ENCODE measurements at regions not wholly inside any gene's neighbourhood (a gene's known extent, or its start where the extent isn't known, plus 50 kb on each side); places are given as distances from the start of the nearest gene placed in this dataset.

DNA sequence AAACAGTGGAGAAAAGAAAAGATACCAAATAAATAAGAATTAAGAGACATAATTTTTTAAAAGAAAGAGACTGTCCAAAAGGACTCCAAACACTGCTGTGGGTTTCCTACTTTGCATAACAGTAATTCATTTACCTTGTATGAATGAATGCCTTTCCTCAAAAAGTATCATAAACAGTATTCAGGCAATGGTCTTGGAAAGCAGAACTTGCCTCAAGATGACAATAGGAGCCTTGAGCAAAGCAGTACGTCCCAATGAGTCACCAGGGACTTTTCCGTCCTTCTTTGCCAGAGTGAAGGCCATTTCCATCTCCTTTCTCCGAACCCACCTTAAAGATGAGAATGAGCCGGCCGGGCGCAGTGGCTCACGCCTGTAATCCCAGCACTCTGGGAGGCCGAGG, 186.4 kb downstream of the ZBTB18 start:
- H3K9me3 ChIP-seq (ENCODE audit: control insufficient read depth, insufficient read depth, low read depth, low read length), result no peaks in the 10 kb centered on the region
- ChIA-PET CTCF (interaction anchor here (0.6 to 1.0 kb wide), 4 partner anchors 35 to 879 kb away, joined by 3 to 4 read pairs (median 3); no protein-coding TSS in a partner anchor), POLR2A (no interaction called here)
- no peaks in the 10 kb centered on the region; the same call in 1 of the 2 replicates for H3K4me1 ChIP-seq (ENCODE audit: control insufficient read depth, insufficient read depth, low read length)
- no peak overlapping the region for H3K27ac ChIP-seq (ENCODE audit: extremely low read depth, low read depth, low read length)
- no peak for TF ChIP-seq ZNF658 (tag by site-specific recombination; IDR thresholded peaks at IDR 0.05)
- no peak overlapping the region for H3K4me3 ChIP-seq (ENCODE audit: low read depth, low read length)
- H3K36me3 ChIP-seq (ENCODE audit: control insufficient read depth in 2 of 2, insufficient read depth in 1 of 2, low read length in 2 of 2), result no peaks in the 10 kb centered on the region

DNA sequence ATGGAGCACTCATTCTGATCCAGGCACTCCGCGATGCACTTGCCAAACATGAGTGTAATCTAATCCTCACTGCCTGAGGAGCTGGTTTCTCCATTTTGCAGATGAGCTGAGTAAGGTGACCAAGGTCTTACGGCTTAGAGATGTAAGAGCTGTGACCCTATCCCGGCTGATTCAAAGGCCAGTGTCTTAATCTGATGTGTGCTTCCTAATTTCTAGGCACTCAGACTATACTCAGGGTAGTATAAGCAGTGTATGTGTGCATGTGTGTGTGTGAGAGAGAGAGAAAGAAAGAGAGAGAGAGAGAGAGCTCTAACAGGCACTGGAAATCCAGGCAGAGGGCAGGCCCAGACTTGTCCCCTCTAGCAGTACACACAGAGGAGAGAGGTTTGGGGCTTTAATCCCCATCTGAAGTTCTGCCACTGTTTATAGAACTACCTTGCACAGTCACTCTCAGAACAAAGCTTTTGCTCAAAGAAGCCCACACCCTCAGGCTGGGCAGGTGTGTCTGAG, 188.2 kb downstream of the ZBTB18 start:
- no peak overlapping the region for H3K4me3 ChIP-seq (ENCODE audit: low read depth, low read length)
- peak overlapping the region; percentile 73 for H3K27ac ChIP-seq (ENCODE audit: extremely low read depth, low read depth, low read length)
- CTCF ChIA-PET, result interaction anchor here (1.0 to 1.8 kb wide), 3 partner anchors 9 to 60 kb away, joined by 3 to 7 read pairs (median 6); no protein-coding TSS in a partner anchor
- H3K36me3 ChIP-seq (ENCODE audit: control insufficient read depth in 2 of 2, insufficient read depth in 1 of 2, low read length in 2 of 2), result no peaks in the 10 kb centered on the region
- H3K4me1 ChIP-seq (ENCODE audit: control insufficient read depth, insufficient read depth, low read length), result no peaks in the 10 kb centered on the region; the same call in 1 of the 2 replicates
- no peaks in the 10 kb centered on the region for H3K9me3 ChIP-seq (ENCODE audit: control insufficient read depth, insufficient read depth, low read depth, low read length)
- POLR2A ChIA-PET, result interaction anchor here (0.7 to 1.3 kb wide), 3 partner anchors 150 to 197 kb away, joined by 3 to 6 read pairs (median 3); no protein-coding TSS in a partner anchor
- TF ChIP-seq ZNF114 (tag by site-specific recombination; IDR thresholded peaks at IDR 0.05) (no peak), KLF9 (tag by site-specific recombination; IDR thresholded peaks at IDR 0.05; ENCODE audit: low read depth) (no peak), ZNF132 (tag by site-specific recombination; IDR thresholded peaks at IDR 0.05; ENCODE audit: borderline replicate concordance) (no peak), ZNF660 (tag by site-specific recombination; IDR thresholded peaks at IDR 0.05) (peak; percentile 93), ZXDB (tag by site-specific recombination; IDR thresholded peaks at IDR 0.05) (no peak), ZNF433 (tag by site-specific recombination; IDR thresholded peaks at IDR 0.05; ENCODE audit: low read depth) (no peak), ZSCAN30 (tag by site-specific recombination; IDR thresholded peaks at IDR 0.05) (peak; percentile 62; the same call in 1 of the 2 replicates), KLF10 (tag by site-specific recombination; IDR thresholded peaks at IDR 0.05) (no peak), TCF7L2 (IDR thresholded peaks at IDR 0.05; ENCODE audit: borderline replicate concordance, low read depth, low read length) (no peak), MYNN (tag by site-specific recombination; IDR thresholded peaks at IDR 0.05; ENCODE audit: borderline replicate concordance) (no peak), IKZF3 (tag by site-specific recombination; IDR thresholded peaks at IDR 0.05) (no peak), YY2 (tag by site-specific recombination; IDR thresholded peaks at IDR 0.05) (no peak), ZNF776 (tag by site-specific recombination; IDR thresholded peaks at IDR 0.05; ENCODE audit: borderline replicate concordance) (no peak)
- TF ChIP-seq, protein P1, sequence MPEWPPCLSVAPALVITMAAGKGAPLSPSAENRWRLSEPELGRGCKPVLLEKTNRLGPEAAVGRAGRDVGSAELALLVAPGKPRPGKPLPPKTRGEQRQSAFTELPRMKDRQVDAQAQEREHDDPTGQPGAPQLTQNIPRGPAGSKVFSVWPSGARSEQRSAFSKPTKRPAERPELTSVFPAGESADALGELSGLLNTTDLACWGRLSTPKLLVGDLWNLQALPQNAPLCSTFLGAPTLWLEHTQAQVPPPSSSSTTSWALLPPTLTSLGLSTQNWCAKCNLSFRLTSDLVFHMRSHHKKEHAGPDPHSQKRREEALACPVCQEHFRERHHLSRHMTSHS (tag by site-specific recombination; IDR thresholded peaks at IDR 0.05), result no peak
- TF ChIP-seq, protein P2, sequence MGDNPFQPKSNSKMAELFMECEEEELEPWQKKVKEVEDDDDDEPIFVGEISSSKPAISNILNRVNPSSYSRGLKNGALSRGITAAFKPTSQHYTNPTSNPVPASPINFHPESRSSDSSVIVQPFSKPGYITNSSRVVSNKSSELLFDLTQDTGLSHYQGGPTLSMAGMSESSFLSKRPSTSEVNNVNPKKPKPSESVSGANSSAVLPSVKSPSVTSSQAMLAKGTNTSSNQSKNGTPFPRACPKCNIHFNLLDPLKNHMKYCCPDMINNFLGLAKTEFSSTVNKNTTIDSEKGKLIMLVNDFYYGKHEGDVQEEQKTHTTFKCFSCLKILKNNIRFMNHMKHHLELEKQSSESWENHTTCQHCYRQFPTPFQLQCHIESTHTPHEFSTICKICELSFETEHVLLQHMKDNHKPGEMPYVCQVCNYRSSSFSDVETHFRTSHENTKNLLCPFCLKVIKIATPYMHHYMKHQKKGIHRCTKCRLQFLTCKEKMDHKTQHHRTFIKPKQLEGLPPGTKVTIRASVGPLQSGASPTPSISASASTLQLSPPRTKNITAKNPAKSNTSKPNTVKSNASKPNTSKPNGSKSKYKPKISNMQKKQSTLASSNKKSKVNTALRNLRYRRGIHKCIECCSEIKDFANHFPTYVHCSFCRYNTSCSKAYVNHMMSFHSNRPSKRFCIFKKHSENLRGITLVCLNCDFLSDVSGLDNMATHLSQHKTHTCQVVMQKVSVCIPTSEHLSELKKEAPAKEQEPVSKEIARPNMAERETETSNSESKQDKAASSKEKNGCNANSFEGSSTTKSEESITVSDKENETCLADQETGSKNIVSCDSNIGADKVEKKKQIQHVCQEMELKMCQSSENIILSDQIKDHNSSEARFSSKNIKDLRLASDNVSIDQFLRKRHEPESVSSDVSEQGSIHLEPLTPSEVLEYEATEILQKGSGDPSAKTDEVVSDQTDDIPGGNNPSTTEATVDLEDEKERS (tag by site-specific recombination; IDR thresholded peaks at IDR 0.05), result no peak
- TF ChIP-seq, protein P3, sequence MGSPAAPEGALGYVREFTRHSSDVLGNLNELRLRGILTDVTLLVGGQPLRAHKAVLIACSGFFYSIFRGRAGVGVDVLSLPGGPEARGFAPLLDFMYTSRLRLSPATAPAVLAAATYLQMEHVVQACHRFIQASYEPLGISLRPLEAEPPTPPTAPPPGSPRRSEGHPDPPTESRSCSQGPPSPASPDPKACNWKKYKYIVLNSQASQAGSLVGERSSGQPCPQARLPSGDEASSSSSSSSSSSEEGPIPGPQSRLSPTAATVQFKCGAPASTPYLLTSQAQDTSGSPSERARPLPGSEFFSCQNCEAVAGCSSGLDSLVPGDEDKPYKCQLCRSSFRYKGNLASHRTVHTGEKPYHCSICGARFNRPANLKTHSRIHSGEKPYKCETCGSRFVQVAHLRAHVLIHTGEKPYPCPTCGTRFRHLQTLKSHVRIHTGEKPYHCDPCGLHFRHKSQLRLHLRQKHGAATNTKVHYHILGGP (tag by site-specific recombination; IDR thresholded peaks at IDR 0.05), result peak; percentile 71; the same call in 1 of the 2 replicates
- TF ChIP-seq, protein P4, sequence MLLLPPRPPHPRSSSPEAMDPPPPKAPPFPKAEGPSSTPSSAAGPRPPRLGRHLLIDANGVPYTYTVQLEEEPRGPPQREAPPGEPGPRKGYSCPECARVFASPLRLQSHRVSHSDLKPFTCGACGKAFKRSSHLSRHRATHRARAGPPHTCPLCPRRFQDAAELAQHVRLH (tag by site-specific recombination; IDR thresholded peaks at IDR 0.05), result peak; percentile 70; the same call in 1 of the 2 replicates
- TF ChIP-seq, protein P5, sequence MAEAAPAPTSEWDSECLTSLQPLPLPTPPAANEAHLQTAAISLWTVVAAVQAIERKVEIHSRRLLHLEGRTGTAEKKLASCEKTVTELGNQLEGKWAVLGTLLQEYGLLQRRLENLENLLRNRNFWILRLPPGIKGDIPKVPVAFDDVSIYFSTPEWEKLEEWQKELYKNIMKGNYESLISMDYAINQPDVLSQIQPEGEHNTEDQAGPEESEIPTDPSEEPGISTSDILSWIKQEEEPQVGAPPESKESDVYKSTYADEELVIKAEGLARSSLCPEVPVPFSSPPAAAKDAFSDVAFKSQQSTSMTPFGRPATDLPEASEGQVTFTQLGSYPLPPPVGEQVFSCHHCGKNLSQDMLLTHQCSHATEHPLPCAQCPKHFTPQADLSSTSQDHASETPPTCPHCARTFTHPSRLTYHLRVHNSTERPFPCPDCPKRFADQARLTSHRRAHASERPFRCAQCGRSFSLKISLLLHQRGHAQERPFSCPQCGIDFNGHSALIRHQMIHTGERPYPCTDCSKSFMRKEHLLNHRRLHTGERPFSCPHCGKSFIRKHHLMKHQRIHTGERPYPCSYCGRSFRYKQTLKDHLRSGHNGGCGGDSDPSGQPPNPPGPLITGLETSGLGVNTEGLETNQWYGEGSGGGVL (tag by site-specific recombination; IDR thresholded peaks at IDR 0.05), result peak; percentile 74
- TF ChIP-seq, protein P6, sequence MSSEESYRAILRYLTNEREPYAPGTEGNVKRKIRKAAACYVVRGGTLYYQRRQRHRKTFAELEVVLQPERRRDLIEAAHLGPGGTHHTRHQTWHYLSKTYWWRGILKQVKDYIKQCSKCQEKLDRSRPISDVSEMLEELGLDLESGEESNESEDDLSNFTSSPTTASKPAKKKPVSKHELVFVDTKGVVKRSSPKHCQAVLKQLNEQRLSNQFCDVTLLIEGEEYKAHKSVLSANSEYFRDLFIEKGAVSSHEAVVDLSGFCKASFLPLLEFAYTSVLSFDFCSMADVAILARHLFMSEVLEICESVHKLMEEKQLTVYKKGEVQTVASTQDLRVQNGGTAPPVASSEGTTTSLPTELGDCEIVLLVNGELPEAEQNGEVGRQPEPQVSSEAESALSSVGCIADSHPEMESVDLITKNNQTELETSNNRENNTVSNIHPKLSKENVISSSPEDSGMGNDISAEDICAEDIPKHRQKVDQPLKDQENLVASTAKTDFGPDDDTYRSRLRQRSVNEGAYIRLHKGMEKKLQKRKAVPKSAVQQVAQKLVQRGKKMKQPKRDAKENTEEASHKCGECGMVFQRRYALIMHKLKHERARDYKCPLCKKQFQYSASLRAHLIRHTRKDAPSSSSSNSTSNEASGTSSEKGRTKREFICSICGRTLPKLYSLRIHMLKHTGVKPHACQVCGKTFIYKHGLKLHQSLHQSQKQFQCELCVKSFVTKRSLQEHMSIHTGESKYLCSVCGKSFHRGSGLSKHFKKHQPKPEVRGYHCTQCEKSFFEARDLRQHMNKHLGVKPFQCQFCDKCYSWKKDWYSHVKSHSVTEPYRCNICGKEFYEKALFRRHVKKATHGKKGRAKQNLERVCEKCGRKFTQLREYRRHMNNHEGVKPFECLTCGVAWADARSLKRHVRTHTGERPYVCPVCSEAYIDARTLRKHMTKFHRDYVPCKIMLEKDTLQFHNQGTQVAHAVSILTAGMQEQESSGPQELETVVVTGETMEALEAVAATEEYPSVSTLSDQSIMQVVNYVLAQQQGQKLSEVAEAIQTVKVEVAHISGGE (tag by site-specific recombination; conservative IDR thresholded peaks at IDR 0.05; ENCODE audit: low read depth), result no peak
